H9 (cell line): ENCODE measurements at regions not wholly inside any gene's neighbourhood (a gene's known extent, or its start where the extent isn't known, plus 50 kb on each side); places are given as distances from the start of the nearest gene placed in this dataset.

Experiments
- DNase-seq: peaks from one replicate; pipeline ENCODE4 v3.0.0-alpha.2; 2017
- H2AFZ ChIP-seq: one replicate; pipeline ENCODE4 v1.6.1; 2013; ENCODE audit warnings: mild to moderate bottlenecking, low read length, control low read depth, moderate library complexity
- H2AK5ac ChIP-seq: 2 replicates; pipeline ENCODE4 v1.6.1; 2013; ENCODE audit warnings: low read length, control low read depth, mixed read lengths; ENCODE audit not compliant: insufficient read length
- H2BK120ac ChIP-seq: one replicate; pipeline ENCODE4 v1.6.1; 2013; ENCODE audit warnings: low read depth, mild to moderate bottlenecking, low read length, control low read depth, inconsistent platforms; ENCODE audit not compliant: poor library complexity, severe bottlenecking
- H2BK12ac ChIP-seq: 2 replicates; pipeline ENCODE4 v1.6.1; 2013; ENCODE audit warnings: low read length, control low read depth, mixed read lengths, low read depth; ENCODE audit not compliant: insufficient read length
- H2BK15ac ChIP-seq: 2 replicates; pipeline ENCODE4 v1.6.1; 2013; ENCODE audit warnings: low read depth, low read length, control low read depth
- H2BK20ac ChIP-seq: one replicate; pipeline ENCODE4 v1.6.1; 2013; ENCODE audit warnings: low read depth, mild to moderate bottlenecking, low read length, control low read depth, inconsistent platforms; ENCODE audit not compliant: poor library complexity, severe bottlenecking
- H2BK5ac ChIP-seq: 2 replicates; pipeline ENCODE4 v1.6.1; 2013; ENCODE audit warnings: low read length, control low read depth, mixed read lengths; ENCODE audit not compliant: insufficient read length
- H3K14ac ChIP-seq: 2 replicates; pipeline ENCODE4 v1.6.1; 2013; ENCODE audit warnings: low read length, control low read depth; ENCODE audit not compliant: insufficient read depth
- H3K18ac ChIP-seq: 2 replicates; pipeline ENCODE4 v1.6.1; 2013; ENCODE audit warnings: low read depth, mild to moderate bottlenecking, mixed read lengths, low read length, control low read depth; ENCODE audit not compliant: insufficient read length
- H3K23ac ChIP-seq: 2 replicates; pipeline ENCODE4 v1.6.1; 2013; ENCODE audit warnings: low read length, control low read depth, mixed read lengths, low read depth; ENCODE audit not compliant: insufficient read length
- H3K23me2 ChIP-seq: 2 replicates; pipeline ENCODE4 v1.6.1; 2013; ENCODE audit warnings: low read depth, mild to moderate bottlenecking, mixed read lengths, low read length, control low read depth; ENCODE audit not compliant: insufficient read length, poor library complexity, severe bottlenecking
- H3K27ac ChIP-seq: 2 replicates; pipeline ENCODE4 v1.5.1; 2013; ENCODE audit warnings: low read length, control low read depth, mixed read lengths, low read depth; ENCODE audit not compliant: insufficient read length
- H3K27me3 ChIP-seq: 2 replicates; pipeline ENCODE4 v1.6.1; 2013; ENCODE audit warnings: low read length, control low read depth, inconsistent platforms; ENCODE audit not compliant: insufficient read depth
- H3K4ac ChIP-seq: 2 replicates; pipeline ENCODE4 v1.6.1; 2013; ENCODE audit warnings: low read depth, mild to moderate bottlenecking, control low read depth, inconsistent platforms, low read length, moderate library complexity
- H3K4me1 ChIP-seq: 2 replicates; pipeline ENCODE4 v1.6.1; 2013; ENCODE audit warnings: low read length, control low read depth, inconsistent platforms; ENCODE audit not compliant: insufficient read depth
- H3K4me2 ChIP-seq: 2 replicates; pipeline ENCODE4 v1.6.1; 2013; ENCODE audit warnings: low read length, control low read depth, mixed read lengths; ENCODE audit not compliant: insufficient read length, insufficient read depth
- H3K56ac ChIP-seq: 2 replicates; pipeline ENCODE4 v1.6.1; 2013; ENCODE audit warnings: low read depth, mild to moderate bottlenecking, mixed read lengths, low read length, control low read depth; ENCODE audit not compliant: insufficient read length
- H3K79me1 ChIP-seq: 2 replicates; pipeline ENCODE4 v1.6.1; 2013; ENCODE audit warnings: low read depth, mild to moderate bottlenecking, moderate library complexity, low read length, control low read depth, inconsistent platforms; ENCODE audit not compliant: insufficient read depth, poor library complexity, severe bottlenecking
- H3K79me2 ChIP-seq: 2 replicates; pipeline ENCODE4 v1.6.1; 2013; ENCODE audit warnings: low read length, control low read depth, inconsistent platforms; ENCODE audit not compliant: insufficient read depth
- H3K9ac ChIP-seq: 2 replicates; pipeline ENCODE4 v1.6.1; 2013; ENCODE audit warnings: low read length, control low read depth, mixed read lengths; ENCODE audit not compliant: insufficient read length; ENCODE audit errors: extremely low read depth
- H3K9me3 ChIP-seq: one replicate; pipeline ENCODE4 v1.6.1; 2013; ENCODE audit warnings: low read depth, low read length, inconsistent platforms; ENCODE audit not compliant: control insufficient read depth
- H3T11ph ChIP-seq: one replicate; pipeline ENCODE4 v1.6.1; 2013; ENCODE audit warnings: mild to moderate bottlenecking, low read length, control low read depth, inconsistent platforms
- H4K20me1 ChIP-seq: one replicate; pipeline ENCODE4 v1.6.1; 2013; ENCODE audit not compliant: control insufficient read depth, insufficient read length, insufficient read depth
- H4K5ac ChIP-seq: 2 replicates; pipeline ENCODE4 v1.6.1; 2013; ENCODE audit warnings: low read depth, mild to moderate bottlenecking, mixed read lengths, low read length, control low read depth; ENCODE audit not compliant: insufficient read length
- H4K8ac ChIP-seq: replicated peaks from 2 replicates; pipeline ENCODE4 v1.6.1; 2013; ENCODE audit warnings: low read length, control low read depth, mixed read lengths, low read depth; ENCODE audit not compliant: insufficient read length
- H4K91ac ChIP-seq: 2 replicates; pipeline ENCODE4 v1.6.1; 2013; ENCODE audit warnings: low read depth, mild to moderate bottlenecking, moderate library complexity, mixed read lengths, low read length, control low read depth; ENCODE audit not compliant: insufficient read length
- H3K27ac Mint-ChIP-seq, 3 experiments: 2 replicates in 2 of 3; 3 replicates in 1 of 3; pipeline ENCODE4 v1.8.0; 2020 to 2021; ENCODE audit warnings: mixed read lengths in 3 of 3, mild to moderate bottlenecking in 1 of 3, moderate library complexity in 1 of 3
- H3K27me3 Mint-ChIP-seq: 2 replicates; pipeline ENCODE4 v1.8.0; 2021; ENCODE audit warnings: low read depth, mild to moderate bottlenecking, moderate library complexity, mixed read lengths
- H3K36me3 Mint-ChIP-seq, 3 experiments: 2 replicates in 2 of 3; 3 replicates in 1 of 3; pipeline ENCODE4 v1.8.0; 2020 to 2021; ENCODE audit warnings: low read depth in 3 of 3, mixed read lengths in 3 of 3; ENCODE audit not compliant: insufficient read depth in 1 of 3
- H3K4me1 Mint-ChIP-seq, 2 experiments: 2 replicates each; pipeline ENCODE4 v1.8.0; 2020; ENCODE audit warnings: mixed read lengths in 2 of 2
- H3K4me3 Mint-ChIP-seq, 2 experiments: 2 replicates in 1 of 2; 3 replicates in 1 of 2; pipeline ENCODE4 v1.8.0; 2020 to 2021; ENCODE audit warnings: mild to moderate bottlenecking in 2 of 2, mixed read lengths in 2 of 2, moderate library complexity in 1 of 2
- H3K9me3 Mint-ChIP-seq, 2 experiments: 2 replicates in 1 of 2; 3 replicates in 1 of 2; pipeline ENCODE4 v1.8.0; 2020; ENCODE audit warnings: mild to moderate bottlenecking in 2 of 2, mixed read lengths in 2 of 2, moderate library complexity in 1 of 2
- CTCF ChIP-seq: fragments of 200-600 bp; sonication (generic); conservative IDR thresholded peaks from 3 replicates; pipeline ENCODE4 v1.8.0; 2021; ENCODE audit warnings: antibody characterized with exemption, mild to moderate bottlenecking
- WGBS: extraction: QIAGEN DNeasy Blood & Tissue Kit; methylation state at CpG from one replicate; pipeline ENCODE4 v1.1.7; 2013; ENCODE audit warnings: missing lambda C conversion rate, low lambda C conversion rate, mixed read lengths; ENCODE audit not compliant: insufficient read length; ENCODE audit errors: extremely low coverage; 5-methylcytosine and 5-hydroxymethylcytosine counted together

DNA sequence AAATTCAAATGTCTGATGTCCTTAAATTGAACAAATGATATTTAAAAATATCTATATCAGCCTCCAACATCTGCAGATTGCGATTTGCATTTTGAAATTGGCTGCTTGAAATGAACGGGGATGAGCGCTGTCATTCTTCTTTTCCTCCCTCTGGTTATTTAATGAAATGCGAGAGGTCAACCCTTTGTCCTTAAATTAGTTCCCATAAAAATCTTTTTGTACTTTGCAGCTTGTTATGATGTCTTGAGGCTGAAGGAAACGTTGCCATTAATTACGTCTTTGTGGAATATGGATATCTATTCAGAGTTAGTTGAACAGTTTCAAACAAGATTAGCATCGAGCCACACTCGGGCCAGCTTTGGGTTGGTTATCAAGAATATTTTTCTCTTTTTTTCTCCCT lies 140.0 kb downstream of the LINC00237 start:
- H3K79me2 ChIP-seq = no peaks in the 10 kb centered on the region
- H2BK5ac ChIP-seq = no peak overlapping the region
- no peak overlapping the region for H2AK5ac ChIP-seq
- H4K5ac ChIP-seq = no peak overlapping the region
- no peak overlapping the region for H4K8ac ChIP-seq
- H3K9ac ChIP-seq = no peak overlapping the region
- H3K23me2 ChIP-seq = no peaks in the 10 kb centered on the region
- H3K27me3 ChIP-seq = no peaks in the 10 kb centered on the region
- no peak overlapping the region for H2BK20ac ChIP-seq
- H3K14ac ChIP-seq = no peak overlapping the region
- H3K4me1 Mint-ChIP-seq = peaks cover 27 to 30% of the 10 kb centered on the region in 2 experiments
- H4K91ac ChIP-seq = no peak overlapping the region
- TF ChIP-seq CTCF = no peak
- H3K27ac ChIP-seq = no peak overlapping the region
- H3K56ac ChIP-seq = no peak overlapping the region
- H2AFZ ChIP-seq = no peak overlapping the region
- H3K9me3 ChIP-seq = no peaks in the 10 kb centered on the region
- WGBS = no CpG with 5 or more reads among the region's 8 CpGs
- no peaks in the 10 kb centered on the region for H3K9me3 Mint-ChIP-seq
- H3T11ph ChIP-seq = no peak overlapping the region
- H2BK12ac ChIP-seq = no peak overlapping the region
- DNase-seq = no peak
- H2BK15ac ChIP-seq = no peak overlapping the region
- no peaks in the 10 kb centered on the region for H3K36me3 Mint-ChIP-seq
- no peaks in the 10 kb centered on the region for H4K20me1 ChIP-seq
- no peak overlapping the region for H3K18ac ChIP-seq
- no peak overlapping the region for H3K4me2 ChIP-seq
- no peak overlapping the region for H2BK120ac ChIP-seq
- no peak overlapping the region for H3K27ac Mint-ChIP-seq
- no peak overlapping the region for H3K4ac ChIP-seq
- H3K27me3 Mint-ChIP-seq = no peaks in the 10 kb centered on the region
- H3K79me1 ChIP-seq = no peaks in the 10 kb centered on the region
- peaks cover 8% of the 10 kb centered on the region; the same call in 1 of the 2 replicates for H3K4me1 ChIP-seq
- H3K23ac ChIP-seq = no peak overlapping the region
- no peak overlapping the region for H3K4me3 Mint-ChIP-seq
